ENCODE measurements at regions not wholly inside any gene's neighbourhood (a gene's known extent, or its start where the extent isn't known, plus 50 kb on each side); places are given as distances from the start of the nearest gene placed in this dataset.

DNA sequence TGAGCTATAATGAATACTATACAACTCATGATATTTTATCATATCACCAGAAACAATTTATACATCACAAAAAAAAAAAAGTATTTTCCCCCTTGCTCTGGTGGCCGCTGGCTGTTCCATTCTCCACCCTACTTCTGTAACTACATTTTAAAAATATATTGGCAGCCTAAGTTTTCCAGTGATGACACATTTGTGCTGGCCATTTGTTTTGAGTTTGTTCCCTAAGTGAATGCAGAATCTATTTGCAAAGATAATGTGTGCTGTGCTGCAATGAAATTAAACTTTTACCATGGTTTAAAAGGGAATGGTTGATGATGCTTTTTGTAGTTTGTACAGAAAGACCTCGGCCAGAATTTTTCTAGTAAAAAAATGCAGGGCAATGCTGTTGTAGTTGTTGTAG is 1092.8 kb downstream of the TMTC2 start:
- TF ChIP-seq, protein P1, sequence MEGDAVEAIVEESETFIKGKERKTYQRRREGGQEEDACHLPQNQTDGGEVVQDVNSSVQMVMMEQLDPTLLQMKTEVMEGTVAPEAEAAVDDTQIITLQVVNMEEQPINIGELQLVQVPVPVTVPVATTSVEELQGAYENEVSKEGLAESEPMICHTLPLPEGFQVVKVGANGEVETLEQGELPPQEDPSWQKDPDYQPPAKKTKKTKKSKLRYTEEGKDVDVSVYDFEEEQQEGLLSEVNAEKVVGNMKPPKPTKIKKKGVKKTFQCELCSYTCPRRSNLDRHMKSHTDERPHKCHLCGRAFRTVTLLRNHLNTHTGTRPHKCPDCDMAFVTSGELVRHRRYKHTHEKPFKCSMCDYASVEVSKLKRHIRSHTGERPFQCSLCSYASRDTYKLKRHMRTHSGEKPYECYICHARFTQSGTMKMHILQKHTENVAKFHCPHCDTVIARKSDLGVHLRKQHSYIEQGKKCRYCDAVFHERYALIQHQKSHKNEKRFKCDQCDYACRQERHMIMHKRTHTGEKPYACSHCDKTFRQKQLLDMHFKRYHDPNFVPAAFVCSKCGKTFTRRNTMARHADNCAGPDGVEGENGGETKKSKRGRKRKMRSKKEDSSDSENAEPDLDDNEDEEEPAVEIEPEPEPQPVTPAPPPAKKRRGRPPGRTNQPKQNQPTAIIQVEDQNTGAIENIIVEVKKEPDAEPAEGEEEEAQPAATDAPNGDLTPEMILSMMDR (conservative IDR thresholded peaks at IDR 0.05) = no peak
- TF ChIP-seq ZFX (IDR thresholded peaks at IDR 0.05) = no peak
